G401 (cell line): ENCODE measurements at regions not wholly inside any gene's neighbourhood (a gene's known extent, or its start where the extent isn't known, plus 50 kb on each side); places are given as distances from the start of the nearest gene placed in this dataset.

Experiments used
- DNase-seq: peaks from one replicate; pipeline ENCODE4 v3.0.0-alpha.2; 2015; ENCODE audit warnings: low spot score
- in situ Hi-C: cut with HindIII; loops from 2 replicates; pipeline ENCODE4 v1.10.0; 2016; ENCODE audit warnings: low sequenced_read_pairs, mixed read lengths

DNA sequence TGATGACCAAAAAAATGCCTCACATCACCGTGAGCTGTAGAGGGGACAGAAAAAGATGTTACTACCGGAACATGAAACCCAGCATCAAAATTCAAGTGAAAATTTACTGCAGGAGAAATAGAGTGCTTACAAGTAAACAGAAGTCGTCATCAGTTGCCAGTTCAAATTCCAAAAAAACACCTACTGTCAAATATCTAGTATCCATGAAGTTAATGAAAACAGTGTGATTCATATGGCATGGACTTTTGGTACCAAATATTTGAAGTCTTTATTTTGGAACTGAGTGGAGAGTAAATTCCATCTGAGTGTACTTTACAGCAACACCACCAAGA lies 388.9 kb upstream of the SPOCK3 start:
- no peak for DNase-seq
- in situ Hi-C loops: no loop called here

DNA sequence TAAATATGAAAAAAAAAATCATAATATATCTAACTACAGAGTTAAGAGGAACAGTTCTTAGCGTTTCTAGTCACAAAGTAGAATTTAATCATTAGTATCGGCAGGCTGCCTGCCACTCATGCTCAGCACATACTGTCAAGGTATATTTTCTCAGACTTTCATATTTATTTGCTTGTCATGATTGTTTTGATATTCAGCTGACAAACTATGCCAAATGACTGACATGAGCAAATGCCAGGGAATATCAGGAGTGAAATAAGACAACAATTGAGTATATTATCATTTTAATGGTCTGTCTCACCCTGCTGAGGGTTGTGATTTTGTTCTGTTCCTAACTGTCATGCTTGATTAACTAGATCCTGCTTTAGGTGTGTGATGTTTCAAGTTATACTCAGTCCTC lies 395.0 kb upstream of the SPOCK3 start:
- in situ Hi-C loops: no loop called here
- no peak for DNase-seq

DNA sequence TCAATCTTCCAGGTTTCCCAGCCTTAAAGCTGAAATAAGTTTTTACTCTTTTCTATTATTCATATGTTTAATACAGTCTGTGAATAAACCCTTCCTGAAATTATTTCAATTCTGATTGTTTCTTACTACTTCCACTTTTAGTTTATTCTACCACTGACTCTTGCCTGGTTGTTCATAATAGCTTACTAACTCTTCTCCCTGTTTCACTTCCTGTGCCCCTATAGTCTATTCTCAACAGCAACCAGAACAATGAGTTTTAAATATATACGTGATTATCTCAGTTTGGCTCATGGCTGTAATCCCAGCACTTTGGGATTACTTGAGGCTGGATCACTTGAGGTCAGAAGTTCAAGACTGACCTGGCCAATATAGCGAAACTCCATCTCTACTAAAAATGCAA lies 408.0 kb upstream of the SPOCK3 start:
- DNase-seq: no peak
- in situ Hi-C loops: no loop called here

DNA sequence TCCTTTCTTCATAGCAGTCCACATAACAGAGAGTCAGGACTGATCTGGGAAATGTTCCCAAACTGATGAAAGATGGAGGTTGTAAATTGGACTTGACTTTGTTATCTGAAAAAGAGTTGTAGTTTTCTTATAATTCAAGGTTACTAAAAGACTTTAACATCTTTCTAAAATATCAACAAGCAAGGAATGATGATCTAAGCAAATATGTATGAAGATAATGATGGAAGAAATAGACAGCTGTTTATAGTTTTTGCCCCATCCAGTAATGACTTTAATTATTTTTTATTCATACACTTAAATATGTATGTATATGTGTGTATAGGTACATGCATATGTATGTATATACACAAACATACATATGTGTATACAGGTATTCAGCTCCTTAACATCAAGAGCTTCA lies 411.1 kb upstream of the SPOCK3 start:
- in situ Hi-C loops: no loop called here
- no peak for DNase-seq

DNA sequence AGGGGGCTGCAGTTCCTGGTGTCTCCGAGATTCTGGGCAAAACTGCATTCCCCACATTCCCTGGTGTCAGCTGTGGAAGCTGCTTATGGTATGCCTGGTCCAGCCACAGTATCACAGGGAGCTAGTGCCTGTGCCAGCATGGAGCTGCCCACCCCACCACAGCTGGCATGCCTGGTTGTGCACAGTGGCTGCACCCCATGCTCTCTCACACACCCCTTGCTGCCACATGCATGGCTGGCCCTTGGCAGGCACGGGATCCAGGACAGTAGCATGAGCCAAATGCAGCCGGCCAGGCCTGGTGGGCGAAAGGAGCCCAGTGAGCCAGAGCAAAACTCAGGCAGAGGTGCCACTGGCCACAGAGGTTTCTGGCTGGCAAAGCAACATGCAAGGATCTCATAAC lies 418.0 kb upstream of the SPOCK3 start:
- no peak for DNase-seq
- in situ Hi-C loops: no loop called here

DNA sequence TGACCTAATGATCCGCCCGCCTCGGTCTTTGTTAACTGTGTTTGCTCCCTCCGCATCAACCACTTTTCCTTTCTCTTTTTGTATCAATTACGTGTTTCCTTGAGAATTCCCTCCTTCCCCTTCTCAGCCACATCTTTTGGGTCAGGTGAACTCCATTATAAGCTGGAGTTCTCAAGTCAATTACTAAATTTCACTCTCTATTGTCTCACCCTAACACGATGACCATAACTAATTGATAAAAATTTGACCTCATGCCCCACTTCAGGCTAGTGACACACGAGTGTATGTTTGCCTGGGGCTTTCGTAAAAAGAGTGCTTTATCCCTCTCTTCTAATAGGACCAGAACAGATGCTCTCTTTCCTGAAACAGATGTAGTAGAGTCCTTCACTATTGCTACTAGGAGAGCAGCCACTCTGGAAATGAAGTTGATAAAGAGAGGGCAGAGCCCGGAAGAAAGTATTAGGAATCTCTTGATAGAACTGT lies 403.6 kb upstream of the ANXA10 start:
- no peak for DNase-seq

DNA sequence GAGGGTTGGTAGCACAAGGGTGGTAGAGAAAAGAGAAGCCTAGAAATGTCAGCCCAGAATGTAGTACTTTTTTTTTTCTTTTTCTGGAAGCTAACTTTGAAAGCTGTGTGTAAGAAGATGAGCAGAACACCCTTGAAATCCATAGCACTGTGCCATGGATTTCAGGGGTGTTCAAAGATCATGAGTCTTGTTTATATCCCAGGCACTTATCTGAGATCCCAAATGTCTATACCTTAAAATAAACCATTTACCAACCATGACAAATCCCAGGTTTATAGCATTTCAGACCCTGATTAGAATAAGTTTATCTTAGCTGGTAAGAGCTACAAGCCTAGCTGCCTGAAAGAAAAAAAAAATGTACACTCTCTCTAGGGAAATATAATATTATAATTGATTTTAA lies 389.9 kb upstream of the ANXA10 start:
- in situ Hi-C loops: no loop called here
- DNase-seq: no peak

More for the DNA sequence above, 403.6 kb upstream of the ANXA10 start:
- in situ Hi-C loops: no loop called here

DNA sequence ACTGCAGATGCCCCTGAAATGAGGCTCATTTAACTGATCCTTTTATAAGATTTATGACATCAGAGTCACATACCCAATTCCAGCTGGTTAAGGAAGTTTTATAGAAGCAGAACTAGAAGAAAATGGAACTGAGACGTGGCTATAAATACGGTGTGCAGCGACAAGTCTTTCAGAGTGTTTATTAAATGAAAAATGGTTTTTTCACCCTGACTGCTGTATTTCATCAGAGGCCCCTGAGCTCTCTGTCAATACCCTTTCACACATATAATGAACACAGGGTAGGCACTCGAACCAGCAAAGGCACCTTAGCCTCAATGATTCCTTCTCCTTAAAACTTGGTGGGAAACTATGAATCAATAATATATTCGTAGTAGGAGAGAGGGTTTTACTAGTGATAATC lies 380.8 kb upstream of the ANXA10 start:
- DNase-seq: no peak
- in situ Hi-C loops: no loop called here

DNA sequence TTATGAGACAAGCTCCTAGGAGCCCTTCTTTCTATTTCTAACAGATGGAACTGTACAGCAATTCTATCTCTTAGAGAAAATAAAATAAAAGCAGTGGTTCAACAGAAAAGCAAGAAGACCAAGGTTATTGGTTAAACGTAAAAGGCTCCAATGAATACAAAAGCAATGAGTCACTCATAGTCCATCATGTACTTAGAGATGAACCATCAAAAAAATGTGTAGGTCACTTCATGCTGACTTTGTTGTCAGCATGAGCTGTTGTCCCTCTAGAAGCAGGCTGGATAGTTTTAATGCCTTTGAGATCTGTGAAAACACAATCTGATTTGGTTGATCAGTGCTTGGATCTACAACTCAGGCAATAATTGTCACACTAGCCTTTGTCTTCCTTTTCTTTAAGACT lies 378.6 kb upstream of the ANXA10 start:
- no peak for DNase-seq
- in situ Hi-C loops: no loop called here

DNA sequence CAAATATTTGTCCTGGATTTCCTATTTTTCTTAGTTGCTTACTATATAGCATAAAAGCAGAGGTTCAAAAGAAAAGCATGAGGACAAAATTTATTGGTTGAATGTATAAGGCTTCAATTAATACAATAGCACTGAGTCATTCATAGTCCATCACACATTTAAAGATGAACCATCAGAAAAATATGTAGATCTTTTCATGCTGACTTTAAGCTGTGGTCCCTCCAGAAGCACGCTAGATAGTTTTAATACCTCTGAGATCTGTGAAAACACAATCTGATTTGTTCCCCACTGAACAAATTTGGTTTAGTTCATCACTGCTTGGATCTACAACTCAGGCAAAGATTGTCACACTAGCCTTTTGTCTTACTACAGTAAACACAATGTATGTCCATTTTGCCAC lies 377.2 kb upstream of the ANXA10 start:
- DNase-seq: no peak
- in situ Hi-C loops: no loop called here

DNA sequence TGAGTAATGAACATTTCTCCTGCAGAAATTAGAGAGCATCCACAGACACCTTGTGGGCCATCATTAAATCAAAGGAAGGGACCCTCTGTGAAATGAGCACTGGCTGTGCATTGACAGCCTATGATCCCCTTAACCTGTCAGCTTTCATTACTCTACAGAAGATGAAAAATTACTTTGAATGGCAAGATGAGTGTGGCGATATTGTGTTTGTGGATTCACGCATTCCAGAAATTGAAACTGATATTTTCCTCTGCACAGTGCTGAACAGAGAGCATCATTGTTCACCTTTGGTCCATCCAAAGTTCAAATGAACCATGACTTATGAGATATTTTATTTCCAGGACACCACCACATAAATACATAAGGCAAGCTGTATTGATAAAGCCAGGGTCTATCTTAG lies 374.8 kb upstream of the ANXA10 start:
- in situ Hi-C loops: no loop called here
- no peak for DNase-seq

DNA sequence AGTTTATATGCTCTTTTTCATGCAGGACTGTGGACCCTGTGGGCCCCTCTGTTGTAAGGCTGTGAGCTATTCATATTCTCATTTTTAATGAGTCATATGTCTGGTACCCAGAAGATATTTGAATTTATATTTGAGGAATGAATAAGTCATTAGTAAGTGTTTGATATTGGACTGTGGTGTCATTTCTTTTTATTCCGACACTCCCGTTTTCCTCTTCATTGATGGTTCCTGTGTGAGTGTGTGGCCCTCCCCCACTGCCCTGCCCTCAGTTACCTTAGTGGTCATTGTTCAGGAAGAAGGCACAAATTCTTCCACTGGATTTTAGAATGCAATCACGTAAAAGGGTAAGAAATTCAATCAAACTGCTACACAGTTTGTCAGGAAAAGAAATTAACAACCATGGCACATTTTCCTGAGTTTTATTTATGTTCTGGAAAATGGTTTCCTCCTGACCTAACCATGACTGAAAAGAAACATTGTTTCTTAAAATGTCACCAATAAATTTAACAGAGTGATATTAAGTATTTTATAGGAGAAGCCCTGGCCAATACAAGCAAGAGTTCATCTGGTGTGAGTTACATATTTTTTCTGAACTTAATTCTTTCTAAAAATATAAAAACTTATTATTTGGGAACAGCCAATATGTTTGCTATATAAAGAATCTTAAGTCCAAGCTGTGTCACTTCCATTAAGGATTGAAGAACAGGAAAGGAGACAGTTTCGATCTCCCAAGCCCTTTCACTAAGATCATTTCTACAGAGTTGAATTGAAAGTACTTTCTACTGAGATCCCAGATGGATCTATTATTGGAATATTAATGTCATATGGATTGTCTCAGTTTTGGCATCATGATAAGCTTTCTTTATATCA lies 370.5 kb upstream of the ANXA10 start:
- DNase-seq: no peak
- in situ Hi-C loops: no loop called here

DNA sequence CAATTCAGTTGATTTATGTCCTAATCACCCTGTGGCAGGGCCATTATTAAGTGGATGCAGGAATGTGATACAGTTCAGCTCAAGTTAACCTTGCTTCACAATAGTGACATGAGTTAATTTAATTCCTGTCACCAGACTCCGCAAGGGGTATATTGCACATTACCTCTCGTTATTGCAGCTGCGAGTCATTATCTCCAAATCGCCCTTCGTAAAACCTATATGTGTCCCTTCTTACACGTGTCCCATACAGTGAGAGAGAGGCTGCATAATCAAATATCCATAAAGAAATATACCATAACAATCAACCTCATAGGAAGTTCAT lies 369.9 kb upstream of the ANXA10 start:
- in situ Hi-C loops: no loop called here
- DNase-seq: no peak

DNA sequence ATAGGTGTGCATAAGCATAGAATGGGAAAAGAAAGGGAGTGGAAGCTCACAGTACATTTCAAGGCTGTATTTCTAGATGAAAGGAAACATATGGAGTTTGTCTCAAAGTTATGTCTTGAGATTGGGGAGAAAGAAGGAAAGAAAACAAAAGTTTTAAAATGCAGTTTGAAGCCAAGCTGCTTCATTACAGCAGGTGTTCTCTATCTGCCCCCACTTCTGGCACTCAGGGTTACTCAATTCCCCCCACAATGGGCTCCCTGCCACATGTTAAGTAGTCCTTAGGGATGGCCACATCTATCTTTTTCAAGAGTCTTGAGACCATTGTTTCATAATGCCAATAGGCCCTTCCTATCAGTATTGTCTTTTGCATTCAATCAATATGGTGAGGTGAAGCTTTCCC lies 367.4 kb upstream of the ANXA10 start:
- in situ Hi-C loops: no loop called here
- no peak for DNase-seq

DNA sequence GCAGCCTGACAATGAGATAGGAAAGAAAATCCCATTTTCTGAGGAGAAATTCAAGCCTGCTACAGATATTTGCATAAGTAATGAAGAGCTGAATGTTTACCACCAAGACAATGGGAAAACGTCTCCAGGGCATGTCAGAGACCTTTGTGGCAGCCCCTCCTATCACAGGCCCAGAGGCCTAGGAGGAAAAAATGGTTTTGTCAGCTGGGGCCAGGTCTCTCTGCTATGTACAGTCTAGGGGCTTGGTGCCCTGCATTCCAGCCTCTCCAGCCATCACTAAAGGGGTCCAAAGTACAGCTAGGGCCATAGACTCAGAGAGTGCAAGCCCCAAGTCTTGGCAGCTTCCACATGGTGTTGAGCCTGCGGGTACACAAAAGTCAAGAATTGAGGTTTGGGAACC lies 361.6 kb upstream of the ANXA10 start:
- DNase-seq: no peak
- in situ Hi-C loops: no loop called here

DNA sequence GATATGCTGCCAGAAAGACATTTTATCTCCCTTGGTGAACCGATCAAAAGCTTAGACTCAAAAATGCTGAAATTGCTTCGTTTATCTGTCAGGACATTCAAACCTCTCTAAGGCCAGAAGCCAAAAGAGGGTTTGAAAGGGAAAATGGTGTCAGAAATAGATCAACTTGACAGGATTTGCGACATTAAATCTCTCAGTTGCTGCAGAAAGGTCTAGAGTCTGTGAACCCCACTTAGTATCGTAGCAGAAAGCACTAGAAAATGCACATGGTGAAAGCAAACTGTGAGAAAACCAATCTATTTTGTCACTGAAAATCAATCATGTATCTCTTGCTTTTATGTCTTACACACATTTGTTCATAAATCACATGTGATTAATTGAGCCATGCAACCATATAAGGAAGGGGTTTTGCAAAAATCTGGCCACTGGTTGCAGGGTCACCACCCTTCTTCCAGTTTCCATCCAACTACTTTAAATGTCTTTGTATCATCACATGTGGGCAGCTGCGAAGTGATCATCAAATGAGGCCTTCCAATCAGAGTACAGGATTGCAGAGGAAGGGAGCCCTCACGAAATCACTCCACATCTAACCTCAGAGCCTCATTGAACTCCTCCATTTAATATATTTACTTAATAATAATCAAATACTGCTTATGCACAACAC lies 347.2 kb upstream of the ANXA10 start:
- in situ Hi-C loops: no loop called here
- no peak for DNase-seq

DNA sequence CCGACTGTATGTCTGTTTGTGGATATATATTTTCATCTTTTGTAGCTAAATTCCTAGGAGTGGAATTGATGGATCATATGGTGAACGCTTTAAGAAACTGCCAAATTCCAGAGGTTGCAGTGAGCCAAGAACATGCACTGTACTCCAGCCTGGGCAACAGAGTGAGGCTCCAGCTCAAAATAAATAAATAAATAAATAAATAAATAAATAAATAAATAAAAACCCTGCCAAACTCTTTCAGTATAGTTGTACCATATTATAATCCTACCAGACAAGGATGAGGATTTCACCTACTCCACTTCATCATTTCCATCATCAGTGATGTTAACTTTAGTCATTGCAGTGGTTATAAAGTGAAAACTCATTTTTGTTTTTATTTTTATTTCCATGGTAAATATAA lies 325.1 kb upstream of the ANXA10 start:
- DNase-seq: no peak
- in situ Hi-C loops: no loop called here

DNA sequence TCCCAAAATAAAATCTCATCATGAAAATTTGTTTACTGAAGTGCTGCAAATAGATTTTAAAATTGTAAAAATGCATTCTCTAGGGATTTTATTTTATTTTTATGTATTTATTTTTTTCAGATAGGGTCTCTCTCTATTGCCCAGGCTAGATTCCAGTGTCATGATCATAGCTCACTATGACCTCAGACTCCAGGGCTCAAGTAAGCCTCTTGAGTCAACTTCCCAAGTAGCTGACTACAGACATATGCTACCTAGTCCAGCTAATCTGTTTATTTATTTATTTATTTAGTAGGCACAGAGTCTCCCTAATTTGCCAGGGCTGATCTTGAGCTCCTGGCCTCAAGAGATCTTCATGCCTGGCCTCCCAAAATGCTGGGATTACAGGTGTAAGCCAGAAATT lies 317.7 kb upstream of the ANXA10 start:
- in situ Hi-C loops: no loop called here

DNA sequence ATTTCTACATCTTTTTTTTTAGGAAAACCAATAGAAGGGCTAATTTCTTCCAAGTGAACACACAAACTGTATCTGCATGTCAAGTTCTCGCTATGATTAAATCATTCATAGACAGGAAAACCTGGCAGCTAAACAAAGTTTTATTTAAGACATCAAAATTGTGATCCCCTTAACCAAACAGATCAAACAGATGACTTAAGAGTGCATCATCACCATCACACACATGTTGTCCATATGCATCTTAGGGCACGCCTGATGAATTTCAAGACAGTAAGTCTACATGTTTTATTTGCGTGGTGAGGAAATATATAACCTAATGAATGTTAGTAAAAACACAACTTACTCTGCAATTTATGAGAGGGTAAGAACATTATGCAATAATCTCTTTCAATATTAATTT lies 317.0 kb upstream of the ANXA10 start:
- DNase-seq: no peak
- in situ Hi-C loops: no loop called here

More for the DNA sequence above, 317.7 kb upstream of the ANXA10 start:
- no peak for DNase-seq

DNA sequence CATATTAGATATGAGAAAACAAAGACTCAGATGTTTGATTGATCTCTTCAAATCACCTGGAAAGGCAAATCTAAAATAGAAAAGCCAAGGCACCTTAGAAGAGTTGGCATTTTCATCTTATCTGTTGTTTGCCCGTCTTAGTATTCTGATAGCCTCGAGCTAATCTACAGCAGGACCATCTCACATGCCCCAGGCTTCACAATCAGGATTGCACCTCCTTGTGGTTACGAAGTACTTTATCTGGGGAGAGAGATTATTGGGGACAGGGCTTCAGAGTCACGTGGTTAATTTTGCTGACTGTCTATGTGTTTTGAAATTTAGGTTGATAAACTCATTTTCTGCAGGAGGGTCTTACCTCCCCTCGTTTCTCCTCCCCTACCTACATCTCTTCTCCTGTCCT lies 313.1 kb upstream of the ANXA10 start:
- no peak for DNase-seq
- in situ Hi-C loops: no loop called here

DNA sequence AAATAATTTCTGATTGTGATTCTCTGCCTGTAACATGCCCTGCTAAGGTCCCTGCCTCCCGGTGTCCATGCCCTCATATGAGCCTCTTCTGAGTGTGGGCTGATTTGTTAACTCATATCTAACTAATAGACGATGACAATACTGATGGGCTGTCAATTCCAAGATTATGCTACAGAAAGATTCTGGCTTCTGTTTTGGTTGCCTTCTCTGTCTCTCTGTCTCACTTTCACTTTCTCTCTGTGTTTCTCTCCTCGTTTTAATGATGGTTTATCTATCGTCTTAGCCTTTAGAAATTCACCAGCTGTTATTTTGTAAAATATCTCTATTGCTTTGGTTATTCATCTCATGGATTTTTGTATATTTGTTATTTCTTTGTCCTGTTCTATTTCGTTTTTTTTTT lies 312.5 kb upstream of the ANXA10 start:
- no peak for DNase-seq
- in situ Hi-C loops: no loop called here
